Liver (tissue), 8 donors: ENCODE measurements at regions not wholly inside any gene's neighbourhood (a gene's known extent, or its start where the extent isn't known, plus 50 kb on each side); places are given as distances from the start of the nearest gene placed in this dataset.

Experiments used
- DNase-seq: peaks from one replicate; pipeline ENCODE4 v3.0.0-alpha.2; 2017; ENCODE audit warnings: low spot score
- H3K27ac ChIP-seq, 2 donors: one replicate each; pipeline ENCODE4 v1.7.0; 2013; ENCODE audit warnings: inconsistent platforms in 2 of 2, low read length in 2 of 2, control low read depth in 1 of 2, low read depth in 1 of 2, mild to moderate bottlenecking in 1 of 2
- H3K27me3 ChIP-seq, 4 donors: one replicate each; pipeline versions ENCODE4 v1.6.1 to v1.7.0; 2013; ENCODE audit warnings: low read length in 3 of 4, inconsistent platforms in 1 of 4, mild to moderate bottlenecking in 1 of 4, moderate library complexity in 1 of 4; ENCODE audit not compliant: control insufficient read depth in 4 of 4, insufficient read depth in 4 of 4
- H3K36me3 ChIP-seq, 4 donors: one replicate each; pipeline versions ENCODE4 v1.6.1 to v1.7.0; 2013; ENCODE audit warnings: low read length in 3 of 4, mild to moderate bottlenecking in 3 of 4, low read depth in 1 of 4, moderate library complexity in 1 of 4; ENCODE audit not compliant: control insufficient read depth in 4 of 4, insufficient read depth in 3 of 4
- H3K4me1 ChIP-seq, 4 donors: one replicate each; pipeline versions ENCODE4 v1.6.1 to v1.7.0; 2013; ENCODE audit warnings: low read length in 3 of 4, mild to moderate bottlenecking in 3 of 4, moderate library complexity in 1 of 4; ENCODE audit not compliant: control insufficient read depth in 4 of 4, insufficient read depth in 4 of 4
- H3K4me3 ChIP-seq, 3 donors: one replicate each; pipeline versions ENCODE4 v1.6.1 to v1.7.0; 2013; ENCODE audit warnings: low read length in 3 of 3, control low read depth in 1 of 3, low read depth in 1 of 3, mild to moderate bottlenecking in 1 of 3
- H3K9ac ChIP-seq, 2 donors: one replicate each; pipeline ENCODE4 v1.7.0; 2013; ENCODE audit warnings: low read length in 2 of 2, mild to moderate bottlenecking in 2 of 2, moderate library complexity in 2 of 2, control low read depth in 1 of 2, low read depth in 1 of 2
- H3K9me3 ChIP-seq, 4 donors: one replicate each; pipeline versions ENCODE4 v1.6.1 to v1.7.0; 2013; ENCODE audit warnings: low read length in 3 of 4; ENCODE audit not compliant: control insufficient read depth in 4 of 4
- CTCF ChIP-seq: fragments of 150-350 bp; IDR thresholded peaks from 2 replicates; pipeline ENCODE4 v1.5.1; 2017; ENCODE audit warnings: improper control_type of control experiment, low read depth, low read length; ENCODE audit not compliant: missing input control
- EGR1 ChIP-seq, 2 donors: IDR thresholded peaks; 2 replicates each; pipeline ENCODE4 v1.6.1; 2016 to 2018; ENCODE audit warnings: antibody characterized with exemption in 2 of 2, low read depth in 2 of 2
- FOXA2 ChIP-seq: IDR thresholded peaks from 2 replicates; pipeline ENCODE4 v1.6.1; 2016; ENCODE audit warnings: antibody characterized with exemption
- GABPA ChIP-seq, 2 donors: IDR thresholded peaks in 1 of 2; conservative IDR thresholded peaks in 1 of 2; 2 replicates each; pipeline ENCODE4 v1.6.1; 2016; ENCODE audit warnings: antibody characterized with exemption in 2 of 2, mild to moderate bottlenecking in 1 of 2, moderate library complexity in 1 of 2
- HNF4A ChIP-seq, 2 donors: conservative IDR thresholded peaks; 2 replicates each; pipeline ENCODE4 v1.6.1; 2016; ENCODE audit warnings: antibody characterized with exemption in 2 of 2, mild to moderate bottlenecking in 2 of 2
- HNF4G ChIP-seq: IDR thresholded peaks from 2 replicates; pipeline ENCODE4 v1.6.1; 2016; ENCODE audit warnings: antibody characterized with exemption
- NR2F2 ChIP-seq: IDR thresholded peaks from 2 replicates; pipeline ENCODE4 v1.6.1; 2016; ENCODE audit warnings: antibody characterized with exemption
- RAD21 ChIP-seq, 2 donors: IDR thresholded peaks; 2 replicates each; pipeline ENCODE4 v1.6.1; 2016; ENCODE audit warnings: antibody characterized with exemption in 2 of 2, mild to moderate bottlenecking in 2 of 2
- REST ChIP-seq: IDR thresholded peaks from 2 replicates; pipeline ENCODE4 v1.6.1; 2016; ENCODE audit warnings: antibody characterized with exemption, mild to moderate bottlenecking
- RXRA ChIP-seq, 2 donors: IDR thresholded peaks; 2 replicates each; pipeline ENCODE4 v1.6.1; 2017 to 2018; ENCODE audit warnings: antibody characterized with exemption in 2 of 2, mild to moderate bottlenecking in 1 of 2
- TAF1 ChIP-seq: conservative IDR thresholded peaks from 2 replicates; pipeline ENCODE4 v1.6.1; 2016; ENCODE audit warnings: antibody characterized with exemption, mild to moderate bottlenecking
- WGBS: extraction: QIAGEN DNeasy Blood & Tissue Kit; methylation state at CpG from one replicate; pipeline ENCODE4 v1.1.7; 2013; 5-methylcytosine and 5-hydroxymethylcytosine counted together
- donor health status: healthy.
- donor health status: healthy.
- donor health status: healthy.
- donor health status: healthy.
- donor health status: healthy.

GRCh38 chr11:13091373-13091772 is 82.3 kb downstream of the RASSF10 start:
- H3K36me3 ChIP-seq, result no peaks in the 10 kb centered on the region
- TF ChIP-seq HNF4A (conservative IDR thresholded peaks at IDR 0.05) (no peak), RXRA (IDR thresholded peaks at IDR 0.05) (no peak), GABPA (IDR thresholded peaks at IDR 0.05 in 1 of 2, conservative IDR thresholded peaks at IDR 0.05 in 1 of 2) (no peak), NR2F2 (no peak)
- H3K9ac ChIP-seq, result no peak overlapping the region
- DNase-seq, result no peak
- no peak overlapping the region for H3K27ac ChIP-seq
- H3K4me1 ChIP-seq, result no peaks in the 10 kb centered on the region
- no peaks in the 10 kb centered on the region for H3K9me3 ChIP-seq
- peaks cover 0 to 5% (median 0%) of the 10 kb centered on the region in 4 donors for H3K27me3 ChIP-seq
- no peak overlapping the region for H3K4me3 ChIP-seq

GRCh38 chr11:13091804-13092203 is 82.7 kb downstream of the RASSF10 start:
- 39% methylated on average over 1 of the region's 1 CpG for WGBS
- no peak for DNase-seq
- Histone ChIP-seq H3K36me3 (no peaks in the 10 kb centered on the region), H3K4me3 (no peak overlapping the region), H3K9ac (no peak overlapping the region), H3K9me3 (no peaks in the 10 kb centered on the region), H3K27ac (no peak overlapping the region), H3K4me1 (no peaks in the 10 kb centered on the region), H3K27me3 (peaks cover 0 to 5% (median 0%) of the 10 kb centered on the region in 4 donors)
- TF ChIP-seq RAD21 (IDR thresholded peaks at IDR 0.05) (no peak), HNF4G (no peak), REST (no peak), CTCF (no peak), RXRA (IDR thresholded peaks at IDR 0.05) (no peak), TAF1 (no peak)

- Histone ChIP-seq H3K27me3 (peaks cover 0 to 5% (median 0%) of the 10 kb centered on the region in 4 donors), H3K9ac (no peak overlapping the region), H3K4me1 (no peaks in the 10 kb centered on the region), H3K4me3 (no peak overlapping the region), H3K9me3 (no peaks in the 10 kb centered on the region), H3K27ac (no peak overlapping the region), H3K36me3 (no peaks in the 10 kb centered on the region)
- WGBS, result 44% methylated on average over 6 of the region's 6 CpGs
- no peak for DNase-seq
- no peak for TF ChIP-seq HNF4G
- TF ChIP-seq FOXA2, result no peak
- TF ChIP-seq EGR1 (IDR thresholded peaks at IDR 0.05; ENCODE audit: low read depth in 2 of 2), result no peak
These were observed 86.0 kb downstream of the RASSF10 start for GRCh38 chr11:13094930-13095687.
